ENCODE measurements at regions not wholly inside any gene's neighbourhood (a gene's known extent, or its start where the extent isn't known, plus 50 kb on each side); places are given as distances from the start of the nearest gene placed in this dataset.

GRCh38 chr7:41438705-41439514, 264.0 kb downstream of the INHBA start:
- TF ChIP-seq, protein P1, sequence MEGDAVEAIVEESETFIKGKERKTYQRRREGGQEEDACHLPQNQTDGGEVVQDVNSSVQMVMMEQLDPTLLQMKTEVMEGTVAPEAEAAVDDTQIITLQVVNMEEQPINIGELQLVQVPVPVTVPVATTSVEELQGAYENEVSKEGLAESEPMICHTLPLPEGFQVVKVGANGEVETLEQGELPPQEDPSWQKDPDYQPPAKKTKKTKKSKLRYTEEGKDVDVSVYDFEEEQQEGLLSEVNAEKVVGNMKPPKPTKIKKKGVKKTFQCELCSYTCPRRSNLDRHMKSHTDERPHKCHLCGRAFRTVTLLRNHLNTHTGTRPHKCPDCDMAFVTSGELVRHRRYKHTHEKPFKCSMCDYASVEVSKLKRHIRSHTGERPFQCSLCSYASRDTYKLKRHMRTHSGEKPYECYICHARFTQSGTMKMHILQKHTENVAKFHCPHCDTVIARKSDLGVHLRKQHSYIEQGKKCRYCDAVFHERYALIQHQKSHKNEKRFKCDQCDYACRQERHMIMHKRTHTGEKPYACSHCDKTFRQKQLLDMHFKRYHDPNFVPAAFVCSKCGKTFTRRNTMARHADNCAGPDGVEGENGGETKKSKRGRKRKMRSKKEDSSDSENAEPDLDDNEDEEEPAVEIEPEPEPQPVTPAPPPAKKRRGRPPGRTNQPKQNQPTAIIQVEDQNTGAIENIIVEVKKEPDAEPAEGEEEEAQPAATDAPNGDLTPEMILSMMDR (IDR thresholded peaks at IDR 0.05; ENCODE audit: low read depth, low read length) = no peak
- TF ChIP-seq POLR2A (IDR thresholded peaks at IDR 0.05; ENCODE audit: extremely low read depth, insufficient read length) = no peak
